NCI-H1092 (cell line): ENCODE measurements at regions not wholly inside any gene's neighbourhood (a gene's known extent, or its start where the extent isn't known, plus 50 kb on each side); places are given as distances from the start of the nearest gene placed in this dataset.

ENCODE experiments used
- DNase-seq: peaks from one replicate; lab custom pipeline; 2025; lab: John Stamatoyannopoulos, UW

GRCh38 chr9:109549386-109549785 is 51.3 kb upstream of the PTPN3 start:
- no peak for DNase-seq

DNA sequence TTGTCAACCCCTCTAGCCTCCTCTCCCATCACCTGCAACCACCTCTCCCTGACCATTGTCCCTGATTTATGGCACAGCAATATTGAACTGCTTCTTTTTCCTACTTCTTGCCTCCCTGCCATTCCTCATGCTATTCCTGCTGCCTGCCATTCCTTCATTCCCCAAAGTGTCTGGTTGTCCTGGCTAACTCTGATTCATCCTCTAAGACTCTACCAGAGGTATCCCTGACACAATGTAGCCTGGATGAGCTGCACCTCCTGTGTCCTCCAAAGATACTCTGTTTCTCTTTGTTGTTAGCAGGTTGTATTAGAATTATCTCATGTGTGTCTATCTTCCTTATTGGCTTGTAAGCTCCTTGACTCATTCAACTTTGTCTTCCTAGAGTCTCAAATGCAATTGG is 53.5 kb upstream of the PTPN3 start:
- DNase-seq, result no peak

- no peak for DNase-seq
Observed at GRCh38 chr9:109555215-109555614, 57.1 kb upstream of the PTPN3 start.

DNA sequence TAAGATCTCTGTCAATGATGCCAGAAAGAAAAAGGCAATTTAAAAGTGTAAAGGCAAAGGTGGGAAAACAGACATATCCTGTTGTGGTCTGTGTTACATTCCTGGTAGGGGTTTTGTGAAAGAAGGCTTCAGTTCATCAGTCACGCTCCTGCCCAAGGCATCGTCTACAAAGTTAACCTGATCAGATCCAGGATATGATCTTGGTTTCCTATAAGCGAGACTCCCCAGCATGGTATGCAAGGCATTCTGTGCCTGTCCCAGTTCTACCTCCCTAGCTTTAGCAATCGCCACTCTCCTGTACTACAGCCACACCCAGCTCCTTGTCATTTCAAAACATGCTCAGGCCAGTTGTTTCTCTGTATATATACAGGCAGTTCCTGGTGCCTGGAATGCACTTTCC is 58.0 kb upstream of the PTPN3 start:
- DNase-seq, result no peak

DNA sequence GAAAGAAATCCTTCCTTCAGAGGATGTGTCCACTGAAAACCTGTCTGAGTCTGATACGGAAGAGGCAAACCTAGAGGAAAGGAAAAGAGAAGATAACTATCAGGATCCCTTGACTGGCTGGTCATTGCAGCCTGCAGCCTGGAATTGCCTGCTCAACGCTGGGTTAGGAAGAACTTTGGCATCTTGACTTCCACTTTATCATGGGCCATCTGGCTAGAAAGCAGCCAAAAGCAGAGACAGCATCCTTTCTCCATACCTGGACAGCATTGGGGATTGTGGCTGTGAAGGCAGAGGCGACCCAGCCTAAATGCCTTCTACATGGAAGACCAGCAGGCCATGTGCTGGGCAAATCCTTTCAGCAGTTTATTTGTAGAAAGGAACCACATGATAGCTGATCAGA is 58.7 kb upstream of the PTPN3 start:
- DNase-seq, result no peak

DNA sequence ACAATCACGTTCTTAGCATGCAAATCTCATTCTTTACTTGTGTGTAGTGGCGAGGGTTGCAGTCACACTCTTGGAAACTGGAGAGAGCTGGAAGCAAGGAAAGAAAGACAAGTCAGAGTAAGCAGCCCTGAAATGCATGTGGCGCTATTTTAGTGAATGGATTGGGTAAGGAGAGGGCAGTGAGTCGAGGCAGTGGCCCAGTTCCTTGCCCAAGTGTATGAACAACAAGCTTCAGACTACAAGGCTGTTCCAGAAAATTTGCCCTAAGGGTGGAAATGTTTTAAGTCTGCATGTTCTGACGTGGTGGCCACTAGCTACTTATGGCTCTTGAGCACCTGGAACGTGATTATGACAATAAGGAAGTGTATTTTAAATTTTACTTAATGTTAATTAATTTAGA is 59.4 kb upstream of the PTPN3 start:
- DNase-seq, result no peak

DNA sequence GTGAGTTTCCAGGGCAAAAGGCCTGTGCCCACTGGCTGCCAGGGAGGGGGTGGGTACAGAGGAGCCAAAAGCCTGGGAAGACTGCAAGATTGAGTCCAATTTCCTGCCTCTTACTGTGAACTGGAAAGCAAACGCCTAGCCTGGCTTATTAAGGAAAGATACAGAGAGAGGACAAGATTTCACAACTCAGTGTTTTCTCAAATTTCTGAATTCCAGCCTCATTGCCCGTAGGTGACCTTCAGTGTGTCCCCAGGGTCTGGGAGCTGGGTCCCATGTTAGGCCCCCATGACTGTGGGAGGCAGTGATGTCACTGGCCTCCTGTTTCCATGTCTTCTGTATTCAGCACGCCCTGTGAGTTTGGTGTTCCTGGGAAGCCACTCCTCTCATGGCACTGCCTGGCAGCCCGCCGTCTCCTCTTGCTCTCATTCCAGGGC is 60.6 kb upstream of the PTPN3 start:
- DNase-seq, result no peak

- no peak for DNase-seq
Observed at GRCh38 chr9:109560470-109561132, 62.5 kb upstream of the PTPN3 start.

DNA sequence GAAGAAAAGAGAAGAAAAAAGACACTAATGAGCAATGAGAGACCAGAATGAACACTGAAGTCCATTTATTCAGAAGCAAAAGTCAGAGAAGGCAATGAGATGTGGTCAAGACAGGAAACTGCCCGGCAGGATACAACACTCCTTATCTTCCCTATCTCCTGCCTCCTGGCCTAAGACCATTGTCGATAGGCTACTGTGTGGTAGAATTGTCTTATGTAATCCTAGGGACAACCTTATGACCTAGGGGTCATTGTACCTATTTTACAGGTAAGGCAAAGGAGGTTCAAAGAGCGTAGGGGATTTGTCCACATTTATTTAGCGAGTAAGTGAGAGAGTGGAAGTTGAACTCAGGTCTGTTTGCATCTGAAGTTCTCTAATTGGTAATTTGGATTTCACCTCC is 63.0 kb upstream of the PTPN3 start:
- no peak for DNase-seq

GRCh38 chr9:109568089-109568488 is 70.0 kb upstream of the PTPN3 start:
- no peak for DNase-seq

DNA sequence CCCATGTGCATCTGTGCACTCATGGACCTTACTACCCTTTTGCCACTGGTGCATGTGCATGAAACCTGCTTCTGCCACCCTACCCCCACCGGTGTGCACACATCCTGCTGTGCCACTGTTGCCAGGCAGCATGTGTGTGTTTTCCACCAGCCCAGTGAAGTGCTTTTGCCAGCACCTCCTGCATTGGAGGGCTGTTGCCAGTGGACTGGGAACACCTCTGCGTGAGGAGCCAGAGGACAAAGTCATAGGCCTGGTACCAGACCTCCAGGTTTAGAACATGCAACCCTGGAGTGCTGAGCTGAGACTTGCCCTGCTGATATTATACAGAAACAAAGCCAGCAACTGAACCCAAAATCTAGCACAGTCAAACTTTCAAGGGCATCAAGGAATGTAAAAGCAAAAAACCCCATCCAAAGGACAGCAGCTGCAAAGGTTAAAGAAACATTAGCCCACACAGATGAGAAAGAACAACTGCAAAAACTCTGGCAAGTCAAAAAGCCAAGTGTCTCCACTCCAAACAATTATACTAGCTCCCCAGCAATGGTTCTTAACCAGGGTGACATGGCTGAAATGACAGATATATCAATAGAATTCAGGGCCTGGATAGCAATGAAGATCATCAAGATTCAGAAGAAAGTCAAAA is 70.6 kb upstream of the PTPN3 start:
- no peak for DNase-seq

DNA sequence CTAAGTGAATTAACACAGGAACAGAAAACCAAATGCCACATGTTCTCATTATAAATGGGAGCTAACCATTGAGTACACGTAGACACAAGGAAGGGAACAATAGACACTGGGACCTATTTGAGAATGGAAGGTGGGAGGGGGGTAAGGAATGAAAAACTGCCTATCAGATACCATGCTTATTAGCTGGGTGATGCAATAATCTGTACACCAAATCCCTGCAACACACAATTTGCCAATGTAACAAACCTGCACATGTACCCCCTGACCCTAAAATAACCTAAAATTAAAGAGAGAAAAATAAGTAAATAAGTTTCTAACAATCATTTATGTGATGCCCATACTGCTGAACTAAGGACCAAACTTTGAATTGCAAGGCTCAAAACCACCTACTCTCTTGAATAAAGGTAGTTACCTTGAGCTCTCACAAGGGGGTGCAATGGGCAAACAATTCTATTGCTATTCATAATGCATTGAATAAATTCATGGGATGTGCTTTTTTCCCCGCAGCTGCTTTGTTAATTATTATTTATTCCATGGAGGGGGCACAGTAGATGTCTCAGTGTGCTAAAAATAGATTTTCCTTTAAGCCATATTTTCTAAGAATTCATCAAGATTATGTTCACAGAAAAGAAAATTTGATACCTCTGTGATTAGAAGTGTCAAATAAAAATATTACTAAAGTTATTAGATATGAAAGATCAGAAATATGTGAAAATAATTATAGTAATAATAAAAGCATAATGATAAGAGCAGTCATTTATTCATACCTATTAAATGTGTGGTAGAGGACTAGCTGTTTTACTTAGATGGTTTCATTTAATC is 76.2 kb upstream of the PTPN3 start:
- peak; percentile 68 for DNase-seq

GRCh38 chr9:109576762-109577161 is 78.7 kb upstream of the PTPN3 start:
- no peak for DNase-seq

GRCh38 chr9:109579191-109579948 is 81.3 kb upstream of the PTPN3 start:
- no peak for DNase-seq

DNA sequence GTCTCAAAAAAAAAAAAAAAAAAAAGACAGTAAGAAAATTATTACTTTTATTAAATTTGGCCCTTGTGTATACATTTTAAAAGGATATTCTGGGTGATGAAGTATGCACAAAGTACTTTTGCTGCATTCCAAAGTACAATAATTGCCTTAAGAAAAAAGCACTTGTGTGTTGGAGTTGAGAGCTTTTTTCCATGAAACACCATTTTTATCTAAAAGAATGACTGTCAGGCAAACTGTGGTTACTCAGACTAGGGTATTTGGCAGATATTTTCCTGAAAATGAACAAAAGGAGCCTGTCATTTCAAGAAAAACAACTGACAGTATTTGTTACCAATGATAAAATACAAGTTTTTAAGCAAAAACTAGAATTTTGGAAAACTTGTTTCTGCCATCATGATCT is 84.3 kb upstream of the PTPN3 start:
- DNase-seq, result no peak

- no peak for DNase-seq
Observed at GRCh38 chr9:109584205-109584604, 86.1 kb upstream of the PTPN3 start.

DNA sequence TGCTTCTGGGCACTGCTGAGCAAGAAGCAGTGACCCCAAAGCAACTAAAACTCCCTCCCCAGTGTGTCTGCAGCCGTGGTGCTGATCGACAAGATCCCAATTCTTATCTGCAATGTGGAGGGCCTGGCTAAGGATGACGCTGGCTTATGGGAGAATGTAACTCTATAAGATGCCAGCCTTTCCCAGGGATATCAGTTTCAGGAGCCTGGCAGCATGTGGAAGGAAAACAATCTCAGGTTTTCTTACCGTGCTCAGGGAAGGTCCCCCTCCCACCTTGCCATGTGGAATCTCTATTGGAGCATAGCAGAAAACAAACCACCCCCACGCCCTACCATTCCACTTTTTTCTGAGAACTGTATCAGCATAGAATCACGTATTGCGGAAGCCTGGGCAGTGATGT is 87.7 kb upstream of the PTPN3 start:
- DNase-seq, result no peak

DNA sequence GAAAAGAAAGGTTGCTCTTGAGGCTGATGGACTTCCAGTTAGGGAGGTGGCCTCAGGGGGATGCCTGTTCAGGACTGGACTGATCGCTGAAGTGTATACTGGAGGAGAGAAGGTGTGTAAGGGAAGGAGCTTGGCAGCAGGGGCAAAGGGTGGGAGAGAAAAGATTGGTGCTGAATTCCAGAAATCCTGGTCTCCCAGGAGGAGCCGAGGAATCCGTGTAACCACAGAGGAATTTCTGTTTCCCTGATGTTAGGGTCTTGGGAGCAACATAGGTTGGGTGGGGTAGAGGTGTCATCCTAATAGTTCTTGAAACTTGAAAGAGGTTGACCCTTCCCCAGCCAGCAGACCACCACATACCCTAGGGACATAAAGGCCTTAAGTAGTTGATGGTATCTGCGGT is 88.9 kb upstream of the PTPN3 start:
- DNase-seq, result no peak

- peak; percentile 29 for DNase-seq
Observed at GRCh38 chr9:109588415-109588814, 90.3 kb upstream of the PTPN3 start.

DNA sequence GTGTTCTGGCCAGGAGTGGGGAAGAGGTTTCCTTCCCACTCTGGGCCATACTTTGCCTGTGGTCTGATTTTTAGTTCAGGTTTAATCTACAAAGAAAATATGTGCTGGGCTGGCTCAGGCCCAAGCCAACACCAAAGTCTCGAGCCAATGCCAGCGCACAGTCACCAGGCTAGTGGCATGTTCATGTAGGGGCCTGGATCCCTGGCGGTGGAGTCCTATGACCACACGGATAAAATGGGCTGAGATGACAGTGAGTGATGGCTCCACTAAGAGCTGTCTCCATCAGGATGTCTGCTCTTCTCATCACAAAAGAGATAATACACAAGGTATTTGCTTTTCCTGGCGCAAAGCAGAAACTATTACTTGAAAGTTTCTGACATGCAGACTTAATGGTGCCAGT is 92.9 kb upstream of the PTPN3 start:
- DNase-seq, result no peak

- DNase-seq, result no peak
Observed at GRCh38 chr9:109591691-109592090, 93.6 kb upstream of the PTPN3 start.

DNA sequence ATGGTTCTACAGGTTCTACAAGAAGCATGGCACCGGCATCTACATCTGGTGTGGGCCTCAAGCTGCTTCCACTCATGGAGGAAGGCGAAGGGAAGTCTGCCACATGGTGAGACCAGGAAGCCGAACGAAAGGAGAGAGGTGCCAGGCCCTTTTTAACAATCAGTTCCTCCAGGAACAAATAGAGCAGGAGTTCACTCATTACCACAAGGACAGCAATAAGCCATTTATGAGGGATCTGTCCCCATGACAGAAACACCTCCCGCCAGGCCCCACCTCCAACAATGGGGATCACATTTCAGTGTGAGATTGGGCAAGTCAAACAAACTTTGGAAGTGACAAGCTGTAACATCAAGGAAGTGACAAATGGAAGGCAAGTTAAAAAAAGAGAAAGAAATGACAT is 95.5 kb upstream of the PTPN3 start:
- DNase-seq, result no peak

DNA sequence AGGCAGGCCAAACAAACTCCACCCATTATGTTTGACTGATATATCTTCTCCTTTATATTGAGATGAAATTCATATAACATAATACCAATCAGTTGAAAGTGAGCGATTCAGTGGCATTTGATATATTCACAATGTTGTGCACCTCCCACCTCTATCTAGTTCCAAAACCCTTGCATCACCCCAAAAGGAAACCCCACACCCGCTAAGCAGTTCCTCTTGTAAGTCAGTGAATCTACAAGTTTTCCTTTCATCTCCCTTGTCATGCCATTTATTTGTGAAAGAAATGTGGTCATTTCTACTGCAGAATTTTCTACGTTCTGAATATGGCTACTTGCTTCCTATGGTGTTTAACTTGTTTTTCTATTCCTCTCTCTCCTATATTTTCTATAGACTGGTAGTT is 99.4 kb upstream of the PTPN3 start:
- DNase-seq, result no peak
